Stimulated activated CD4-positive, alpha-beta T cell treated with anti-CD3 and anti-CD28 coated beads, Interleukin-12 subunit alpha, Interleukin-12 subunit beta, amount 100 ng/mL, for 48 hours (primary cell): ENCODE measurements at regions not wholly inside any gene's neighbourhood (a gene's known extent, or its start where the extent isn't known, plus 50 kb on each side); places are given as distances from the start of the nearest gene placed in this dataset.
"Not testable (repeated sequence)": the region's sequence is repeated elsewhere in the genome, so short reads cannot be mapped to it uniquely, and the experiment has no call there.

Experiments
- DNase-seq, 3 donors: peaks; one replicate each; pipeline ENCODE4 v3.0.0-alpha.2; 2020; ENCODE audit warnings: low read depth in 2 of 3, low spot score in 1 of 3

- DNase-seq = no peak
Measured at GRCh38 chr2:194327196-194327888, 1329.7 kb upstream of the SLC39A10 start.

GRCh38 chr2:194323740-194324139 lies 1333.3 kb upstream of the SLC39A10 start:
- no peak for DNase-seq

DNA sequence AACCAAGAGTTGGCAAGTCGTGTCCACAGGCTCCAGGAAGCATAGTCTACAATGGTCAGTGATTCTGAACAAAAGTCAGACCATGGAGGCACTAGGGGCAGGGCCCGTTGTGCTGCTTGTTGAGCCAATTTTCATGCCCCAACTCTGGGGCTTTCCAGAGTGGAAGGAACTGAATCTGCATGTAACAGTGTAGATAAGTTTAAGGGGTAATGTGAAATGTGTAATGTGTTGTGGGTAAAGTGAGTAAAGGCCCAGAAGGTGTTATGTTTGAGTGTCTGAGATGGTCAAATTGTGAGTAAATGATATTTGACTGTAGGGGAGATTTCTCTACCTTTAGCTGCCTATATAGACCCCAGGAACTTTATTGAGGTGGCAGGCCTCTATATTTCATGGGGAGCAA lies 1336.5 kb upstream of the SLC39A10 start:
- no peak for DNase-seq

GRCh38 chr2:194319222-194319992 lies 1337.6 kb upstream of the SLC39A10 start:
- DNase-seq = no peak

DNA sequence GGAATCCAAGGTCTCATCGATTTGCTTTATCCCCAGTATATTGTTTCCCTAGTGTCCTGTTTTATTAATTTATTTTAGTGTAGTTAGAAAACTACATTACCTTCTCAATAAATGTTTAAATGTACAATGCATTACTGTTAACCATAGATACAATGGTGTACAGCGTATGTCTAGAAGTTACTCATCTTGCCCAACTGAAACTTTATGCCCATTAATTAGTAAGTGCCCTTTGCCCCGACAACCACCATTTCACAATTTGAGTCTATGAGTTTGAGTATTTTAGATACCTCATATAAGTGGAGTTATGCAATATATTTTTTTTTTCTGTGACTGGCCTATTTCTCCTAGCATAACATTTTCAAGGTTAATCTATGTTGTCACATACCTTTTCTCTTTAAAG lies 1343.0 kb upstream of the SLC39A10 start:
- DNase-seq = no peak

GRCh38 chr2:194304191-194304590 lies 1352.8 kb upstream of the SLC39A10 start:
- no peak for DNase-seq

- no peak for DNase-seq
Measured at GRCh38 chr2:194301946-194302345, 1355.1 kb upstream of the SLC39A10 start.

DNA sequence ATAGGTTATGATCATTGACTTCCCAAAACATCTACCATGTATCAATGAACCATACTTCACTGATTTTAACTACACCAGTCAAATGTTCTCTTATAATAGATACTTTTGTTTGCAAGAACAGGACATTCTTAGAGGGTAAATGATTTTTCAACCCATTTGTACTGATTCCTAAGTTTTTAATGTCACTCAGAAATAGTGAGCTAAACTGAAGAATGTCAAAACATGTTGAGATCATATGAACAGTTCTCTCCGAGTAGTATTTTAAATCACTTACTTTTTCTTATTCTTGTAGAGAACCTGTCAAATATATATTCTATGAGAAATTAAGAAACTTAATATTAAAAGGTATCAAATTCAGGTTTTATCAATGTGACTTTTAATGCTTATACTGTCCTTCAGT lies 1362.9 kb upstream of the SLC39A10 start:
- no peak for DNase-seq

- no peak for DNase-seq
Measured at GRCh38 chr2:194291104-194291503, 1365.9 kb upstream of the SLC39A10 start.

GRCh38 chr2:194289712-194290346 lies 1367.2 kb upstream of the SLC39A10 start:
- DNase-seq = no peak

DNA sequence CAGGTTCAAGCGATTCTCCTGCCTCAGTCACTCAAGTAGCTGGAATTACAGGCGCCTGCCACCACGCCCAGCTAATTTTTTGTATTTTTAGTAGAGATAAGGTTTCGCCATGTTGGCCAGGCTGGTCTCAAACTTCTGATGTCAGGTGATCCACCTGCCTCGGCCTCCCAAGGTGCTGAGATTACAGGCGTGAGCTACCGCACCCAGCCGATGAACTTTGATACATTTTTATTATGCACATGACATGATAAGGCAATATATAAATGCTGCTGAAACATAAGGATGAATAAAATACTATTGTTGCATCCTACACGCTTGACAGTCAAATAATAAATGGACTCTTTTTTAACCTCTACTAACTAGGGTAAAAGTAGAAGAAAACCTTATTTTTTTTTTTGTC lies 1380.4 kb upstream of the SLC39A10 start:
- DNase-seq = not testable (repeated sequence)

DNA sequence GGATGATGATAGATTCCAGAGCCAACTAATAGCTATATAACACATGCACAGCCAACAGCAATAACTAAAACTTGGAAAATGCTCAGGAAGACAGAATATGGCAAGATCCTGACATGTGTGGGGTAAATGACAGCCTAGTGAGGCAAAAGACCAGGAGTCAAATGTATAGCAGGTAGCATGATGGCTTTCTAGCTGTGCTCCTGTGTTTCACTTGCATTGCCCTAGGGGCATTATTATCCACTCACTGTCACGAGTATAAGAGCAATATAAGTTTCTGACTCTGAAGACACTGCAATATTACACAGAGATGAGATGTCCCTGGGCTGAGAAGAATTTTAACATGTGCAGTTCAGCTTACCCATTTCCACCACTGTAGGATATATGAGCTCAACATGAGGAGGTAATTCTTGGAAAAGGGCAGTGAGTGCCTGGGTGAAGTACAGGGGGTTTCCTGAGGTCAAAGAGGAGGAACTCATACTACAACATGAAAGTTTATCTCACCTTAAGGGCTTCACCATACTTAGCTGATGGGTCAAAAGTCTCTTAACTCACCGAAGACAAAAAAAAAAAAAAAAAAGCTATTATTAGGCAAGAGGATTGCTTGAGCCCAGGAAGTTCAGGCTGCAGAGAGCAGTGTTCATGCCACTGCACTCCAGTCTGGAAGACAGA lies 1385.6 kb upstream of the SLC39A10 start:
- DNase-seq = no peak

DNA sequence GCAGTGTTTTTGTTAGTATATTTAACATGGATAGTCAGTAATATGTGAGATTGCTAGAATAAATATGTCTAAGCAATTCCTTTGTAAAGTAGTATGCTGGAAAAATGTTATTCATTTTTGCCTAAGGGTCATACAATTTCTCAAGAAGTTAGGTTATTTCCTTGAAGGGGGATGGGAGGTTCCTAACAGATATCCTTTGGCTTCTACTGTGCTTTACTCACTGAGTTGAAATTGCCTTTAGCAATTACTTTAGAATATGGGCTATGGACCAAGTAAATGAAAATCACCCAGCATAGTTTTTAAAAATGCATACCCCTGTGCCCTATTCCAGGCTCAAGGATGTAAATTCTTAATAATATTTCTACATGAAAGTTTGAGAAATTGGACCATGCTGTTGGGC lies 1386.4 kb upstream of the SLC39A10 start:
- no peak for DNase-seq

GRCh38 chr2:194264586-194264985 lies 1392.4 kb upstream of the SLC39A10 start:
- DNase-seq = no peak

- DNase-seq = no peak
Measured at GRCh38 chr2:194260185-194260584, 1396.8 kb upstream of the SLC39A10 start.

DNA sequence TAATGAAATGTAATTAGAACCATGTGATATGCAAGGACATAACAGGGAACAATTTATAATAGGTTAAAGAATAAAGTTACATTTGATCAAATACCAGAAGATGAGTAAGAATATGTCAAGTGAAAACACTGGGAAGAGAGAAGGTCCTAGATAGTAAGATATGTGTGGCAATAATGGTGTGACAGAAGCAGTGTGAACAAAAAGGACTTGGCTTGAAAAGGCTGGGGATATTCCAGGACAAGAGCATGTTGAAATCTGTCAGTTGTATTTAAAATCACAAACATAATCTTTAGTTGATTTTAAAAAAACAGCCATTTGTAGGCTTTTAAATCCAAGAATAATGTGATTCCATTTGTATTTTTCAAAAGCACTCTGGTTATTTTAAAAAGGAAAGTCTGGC lies 1399.9 kb upstream of the SLC39A10 start:
- DNase-seq = no peak

GRCh38 chr2:194253528-194254259 lies 1403.3 kb upstream of the SLC39A10 start:
- no peak for DNase-seq

DNA sequence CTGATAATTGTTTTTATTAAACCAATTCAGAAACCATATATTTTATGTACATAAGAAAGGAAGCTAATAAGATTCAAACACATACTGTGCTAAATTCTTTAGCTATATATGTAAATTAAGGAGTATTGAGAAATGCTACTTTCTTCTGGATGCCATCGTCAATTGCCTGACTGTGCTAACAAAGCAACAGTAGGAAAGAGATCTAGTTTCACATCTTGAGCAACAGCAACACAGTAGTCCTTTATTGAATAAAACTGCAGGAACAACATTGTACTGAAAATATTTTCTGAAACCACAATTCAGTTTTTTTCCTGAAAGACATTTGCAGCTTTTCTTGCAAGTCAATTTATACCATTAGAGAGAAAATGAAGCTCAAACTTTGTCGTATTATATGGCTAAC lies 1404.9 kb upstream of the SLC39A10 start:
- no peak for DNase-seq

DNA sequence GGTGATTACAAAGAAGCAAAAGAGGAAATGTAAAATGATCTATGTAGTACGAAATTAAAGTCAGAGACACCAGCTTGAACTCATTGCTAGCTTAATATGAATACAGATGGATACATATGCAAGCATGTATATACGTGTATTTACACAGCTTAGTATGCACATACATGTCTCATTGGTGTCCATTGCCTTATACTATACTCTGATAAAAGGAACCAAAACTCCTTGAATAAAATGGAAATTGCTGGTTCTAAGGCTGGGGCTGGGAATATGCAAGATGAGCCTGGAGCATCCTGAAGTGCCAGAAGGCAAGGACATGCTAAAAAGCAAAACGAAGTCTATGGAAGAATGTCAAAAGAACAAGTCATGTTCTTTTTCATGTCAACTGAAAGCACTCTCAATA lies 1424.4 kb upstream of the SLC39A10 start:
- DNase-seq = no peak

DNA sequence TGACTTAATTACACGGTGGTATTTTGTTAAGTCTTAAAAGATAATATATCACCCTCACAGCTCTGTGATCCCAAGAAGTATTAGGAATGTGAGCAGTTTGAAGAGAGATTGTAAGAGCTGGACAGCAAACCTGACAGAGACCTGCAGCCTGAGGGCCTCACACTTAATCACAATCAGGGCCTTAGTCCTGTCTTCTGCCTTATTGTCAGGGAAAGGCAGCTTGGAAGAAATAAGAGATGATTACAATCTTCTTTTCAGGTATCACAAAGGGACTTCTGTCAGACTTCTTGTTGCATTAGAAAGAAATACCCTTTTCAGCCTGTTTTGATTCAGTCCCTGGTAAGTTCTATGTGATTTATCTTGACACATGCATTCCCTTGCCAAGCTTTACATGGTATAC lies 1433.8 kb upstream of the SLC39A10 start:
- no peak for DNase-seq

DNA sequence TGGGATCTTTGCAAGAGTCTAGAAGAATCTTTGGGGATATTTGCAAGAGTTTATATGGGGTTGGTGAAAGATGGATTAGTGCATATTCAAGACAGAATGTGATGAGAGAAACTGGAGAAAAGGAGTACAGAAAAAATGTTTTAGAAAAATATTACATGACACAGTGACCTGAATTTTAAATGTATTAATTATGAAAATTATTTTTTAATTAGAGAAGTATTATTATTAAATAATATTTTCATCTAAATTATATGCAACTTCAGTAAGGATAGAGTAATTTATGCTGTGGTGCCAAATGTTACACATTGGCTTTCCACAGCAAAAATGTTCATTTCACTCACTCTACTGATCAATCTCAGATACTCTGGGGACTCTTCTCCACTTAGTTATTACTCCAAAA lies 1442.8 kb upstream of the SLC39A10 start:
- DNase-seq = no peak
